ENCODE measurements at regions not wholly inside any gene's neighbourhood (a gene's known extent, or its start where the extent isn't known, plus 50 kb on each side); places are given as distances from the start of the nearest gene placed in this dataset.

- DNase-seq (ENCODE audit: low read depth in 2 of 2): no peak
Measured at GRCh38 chr2:155689791-155690190, 642.7 kb downstream of the NR4A2 start.

GRCh38 chr2:155687181-155687580 lies 645.3 kb downstream of the NR4A2 start:
- no peak for DNase-seq (ENCODE audit: low read depth in 2 of 2)

GRCh38 chr2:155679647-155680046 lies 652.9 kb downstream of the NR4A2 start:
- DNase-seq (ENCODE audit: low read depth in 2 of 2): no peak

- no peak for DNase-seq (ENCODE audit: low read depth in 2 of 2)
Measured at GRCh38 chr2:155675920-155676319, 656.6 kb downstream of the NR4A2 start.

- no peak for DNase-seq (ENCODE audit: low read depth in 2 of 2)
Measured at GRCh38 chr2:155665704-155666103, 666.8 kb downstream of the NR4A2 start.

GRCh38 chr2:155663265-155663664 lies 669.3 kb downstream of the NR4A2 start:
- no peak for DNase-seq (ENCODE audit: low read depth in 2 of 2)

- DNase-seq (ENCODE audit: low read depth in 2 of 2): no peak
Measured at GRCh38 chr2:155662224-155662623, 670.3 kb downstream of the NR4A2 start.

GRCh38 chr2:155653176-155653575 lies 679.3 kb downstream of the NR4A2 start:
- no peak for DNase-seq (ENCODE audit: low read depth in 2 of 2)

GRCh38 chr2:155651851-155652250 lies 680.7 kb downstream of the NR4A2 start:
- DNase-seq (ENCODE audit: low read depth in 2 of 2): no peak

GRCh38 chr2:155645791-155646190 lies 686.7 kb downstream of the NR4A2 start:
- no peak for DNase-seq (ENCODE audit: low read depth in 2 of 2)

- no peak for DNase-seq (ENCODE audit: low read depth in 2 of 2)
Measured at GRCh38 chr2:155643056-155643775, 689.3 kb downstream of the NR4A2 start.

GRCh38 chr2:155633887-155634570 lies 698.5 kb downstream of the NR4A2 start:
- DNase-seq (ENCODE audit: low read depth in 2 of 2): no peak

- DNase-seq (ENCODE audit: low read depth in 2 of 2): no peak
Measured at GRCh38 chr2:155633060-155633839, 699.3 kb downstream of the NR4A2 start.

- DNase-seq (ENCODE audit: low read depth in 2 of 2): no peak
Measured at GRCh38 chr2:155630760-155631159, 701.8 kb downstream of the NR4A2 start.

GRCh38 chr2:155622443-155622842 lies 710.1 kb downstream of the NR4A2 start:
- DNase-seq (ENCODE audit: low read depth in 2 of 2): no peak

- no peak for DNase-seq (ENCODE audit: low read depth in 2 of 2)
Measured at GRCh38 chr2:155600914-155601760, 731.4 kb downstream of the NR4A2 start.

GRCh38 chr2:155600296-155600695 lies 732.2 kb downstream of the NR4A2 start:
- DNase-seq (ENCODE audit: low read depth in 2 of 2): no peak

- no peak for DNase-seq (ENCODE audit: low read depth in 2 of 2)
Measured at GRCh38 chr2:155599834-155600233, 732.7 kb downstream of the NR4A2 start.

GRCh38 chr2:155583674-155584195 lies 748.8 kb downstream of the NR4A2 start:
- no peak for DNase-seq (ENCODE audit: low read depth in 2 of 2)

GRCh38 chr2:155574941-155575340 lies 757.6 kb downstream of the NR4A2 start:
- no peak for DNase-seq (ENCODE audit: low read depth in 2 of 2)

GRCh38 chr2:155547571-155547970 lies 785.0 kb downstream of the NR4A2 start:
- DNase-seq (ENCODE audit: low read depth in 2 of 2): no peak

All from stimulated activated CD8-positive, alpha-beta memory T cell treated with anti-CD3 and anti-CD28 coated beads, Interleukin-15, amount 100 ng/mL, for 48 hours (primary cell).